HL-60 (cell line): ENCODE measurements at regions not wholly inside any gene's neighbourhood (a gene's known extent, or its start where the extent isn't known, plus 50 kb on each side); places are given as distances from the start of the nearest gene placed in this dataset.

ENCODE experiments used
- DNase-seq, 2 experiments: peaks; one replicate each; pipeline ENCODE4 v3.0.0-alpha.2; 2010 to 2020; ENCODE audit warnings: low read depth in 1 of 2, low spot score in 1 of 2
- H3K27ac ChIP-seq: fragments of 250-450 bp; sonication (Bioruptor Pico); replicated peaks from 2 replicates; pipeline ENCODE4 v1.5.1; 2020; ENCODE audit warnings: mild to moderate bottlenecking, moderate library complexity
- H3K27me3 ChIP-seq: fragments of 250-450 bp; sonication (Bioruptor Pico); 2 replicates; pipeline ENCODE4 v1.5.1; 2021; ENCODE audit warnings: mild to moderate bottlenecking, moderate library complexity; ENCODE audit not compliant: insufficient read depth, poor library complexity, severe bottlenecking
- H3K4me3 ChIP-seq: replicated peaks from 2 replicates; pipeline ENCODE4 v1.5.1; 2011; ENCODE audit warnings: mild to moderate bottlenecking, control low read depth, low read length; ENCODE audit not compliant: insufficient read depth
- CTCF ChIP-seq: IDR thresholded peaks from one replicate; pipeline ENCODE4 v1.5.1; 2011; ENCODE audit warnings: low read length, control low read depth, inconsistent platforms; ENCODE audit not compliant: insufficient read depth
- GABPA ChIP-seq: IDR thresholded peaks from 2 replicates; pipeline ENCODE4 v1.6.1; 2012; ENCODE audit warnings: low read depth
- POLR2AphosphoS5 ChIP-seq: IDR thresholded peaks from 2 replicates; pipeline ENCODE4 v1.6.1; 2012; ENCODE audit warnings: low read depth
- SPI1 ChIP-seq: IDR thresholded peaks from 2 replicates; pipeline ENCODE4 v1.6.1; 2012; ENCODE audit warnings: low read depth, mild to moderate bottlenecking, borderline replicate concordance
- TF ChIP-seq, protein P1 (sequence below): IDR thresholded peaks from 2 replicates; pipeline ENCODE4 v1.6.1; 2012; ENCODE audit warnings: low read depth; ENCODE audit not compliant: insufficient replicate concordance

GRCh38 chr3:21042184-21042583, 708.8 kb downstream of the ZNF385D start:
- no peaks in the 10 kb centered on the region for H3K27me3 ChIP-seq
- no peak overlapping the region for H3K4me3 ChIP-seq
- no peak for TF ChIP-seq CTCF
- TF ChIP-seq, protein P1, sequence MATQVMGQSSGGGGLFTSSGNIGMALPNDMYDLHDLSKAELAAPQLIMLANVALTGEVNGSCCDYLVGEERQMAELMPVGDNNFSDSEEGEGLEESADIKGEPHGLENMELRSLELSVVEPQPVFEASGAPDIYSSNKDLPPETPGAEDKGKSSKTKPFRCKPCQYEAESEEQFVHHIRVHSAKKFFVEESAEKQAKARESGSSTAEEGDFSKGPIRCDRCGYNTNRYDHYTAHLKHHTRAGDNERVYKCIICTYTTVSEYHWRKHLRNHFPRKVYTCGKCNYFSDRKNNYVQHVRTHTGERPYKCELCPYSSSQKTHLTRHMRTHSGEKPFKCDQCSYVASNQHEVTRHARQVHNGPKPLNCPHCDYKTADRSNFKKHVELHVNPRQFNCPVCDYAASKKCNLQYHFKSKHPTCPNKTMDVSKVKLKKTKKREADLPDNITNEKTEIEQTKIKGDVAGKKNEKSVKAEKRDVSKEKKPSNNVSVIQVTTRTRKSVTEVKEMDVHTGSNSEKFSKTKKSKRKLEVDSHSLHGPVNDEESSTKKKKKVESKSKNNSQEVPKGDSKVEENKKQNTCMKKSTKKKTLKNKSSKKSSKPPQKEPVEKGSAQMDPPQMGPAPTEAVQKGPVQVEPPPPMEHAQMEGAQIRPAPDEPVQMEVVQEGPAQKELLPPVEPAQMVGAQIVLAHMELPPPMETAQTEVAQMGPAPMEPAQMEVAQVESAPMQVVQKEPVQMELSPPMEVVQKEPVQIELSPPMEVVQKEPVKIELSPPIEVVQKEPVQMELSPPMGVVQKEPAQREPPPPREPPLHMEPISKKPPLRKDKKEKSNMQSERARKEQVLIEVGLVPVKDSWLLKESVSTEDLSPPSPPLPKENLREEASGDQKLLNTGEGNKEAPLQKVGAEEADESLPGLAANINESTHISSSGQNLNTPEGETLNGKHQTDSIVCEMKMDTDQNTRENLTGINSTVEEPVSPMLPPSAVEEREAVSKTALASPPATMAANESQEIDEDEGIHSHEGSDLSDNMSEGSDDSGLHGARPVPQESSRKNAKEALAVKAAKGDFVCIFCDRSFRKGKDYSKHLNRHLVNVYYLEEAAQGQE: no peak
- no peak for TF ChIP-seq POLR2AphosphoS5
- no peak for TF ChIP-seq SPI1
- TF ChIP-seq GABPA: no peak
- DNase-seq: no peak
- H3K27ac ChIP-seq: no peak overlapping the region

DNA sequence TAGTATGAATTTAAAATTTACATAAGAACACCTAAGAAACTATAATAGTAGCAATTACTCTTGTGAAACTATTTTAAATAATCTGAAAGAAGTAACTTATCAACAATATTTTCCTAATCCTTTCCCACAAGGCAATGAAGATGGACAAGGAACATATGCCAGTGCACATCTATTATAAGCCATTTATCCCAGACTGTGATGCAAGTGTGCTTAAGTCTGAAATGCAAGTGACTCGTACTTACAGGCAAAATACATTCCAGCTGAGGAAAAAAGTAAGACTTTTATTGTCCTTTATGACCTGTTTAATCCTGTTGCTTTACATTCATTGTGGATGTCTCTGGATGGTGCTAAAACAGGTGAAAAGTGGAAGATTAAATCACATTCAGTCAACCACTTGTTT, 709.4 kb downstream of the ZNF385D start:
- no peak for DNase-seq
- Histone ChIP-seq H3K4me3 (no peak overlapping the region), H3K27ac (no peak overlapping the region), H3K27me3 (no peaks in the 10 kb centered on the region)
- TF ChIP-seq SPI1 (no peak), GABPA (no peak), CTCF (no peak), POLR2AphosphoS5 (no peak)
- TF ChIP-seq, protein P1: no peak

DNA sequence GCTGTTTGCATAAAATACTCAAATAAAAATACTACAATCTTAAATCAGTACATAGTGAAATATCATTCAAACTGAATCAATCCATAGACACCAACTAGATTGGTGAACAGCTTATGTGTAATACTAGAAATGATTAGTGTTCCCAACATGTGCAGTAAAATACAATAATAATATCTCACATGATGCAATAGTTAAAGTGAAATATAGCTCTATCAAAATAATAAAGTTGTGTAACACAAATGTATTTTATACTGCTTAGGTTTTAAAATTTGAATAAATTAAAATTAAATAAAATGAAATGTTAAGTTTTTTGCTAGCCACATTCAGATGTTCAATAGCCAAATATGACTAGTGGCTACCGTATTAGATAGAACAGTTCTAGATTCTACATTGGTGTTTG, 714.1 kb downstream of the ZNF385D start:
- TF ChIP-seq, protein P1: no peak
- TF ChIP-seq POLR2AphosphoS5 (no peak), GABPA (no peak), CTCF (no peak), SPI1 (no peak)
- Histone ChIP-seq H3K27me3 (no peaks in the 10 kb centered on the region), H3K4me3 (no peak overlapping the region), H3K27ac (no peak overlapping the region)
- DNase-seq: no peak
